Brain pericyte (primary cell): ENCODE measurements at regions not wholly inside any gene's neighbourhood (a gene's known extent, or its start where the extent isn't known, plus 50 kb on each side); places are given as distances from the start of the nearest gene placed in this dataset.
"Not testable (repeated sequence)": the region's sequence is repeated elsewhere in the genome, so short reads cannot be mapped to it uniquely, and the experiment has no call there.

Source experiments
- DNase-seq: peaks from one replicate; pipeline ENCODE4 v3.0.0-alpha.2; 2012; ENCODE audit warnings: low read depth, low spot score

GRCh38 chr1:189311915-189312314 is 1165.7 kb downstream of the BRINP3 start:
- no peak for DNase-seq

DNA sequence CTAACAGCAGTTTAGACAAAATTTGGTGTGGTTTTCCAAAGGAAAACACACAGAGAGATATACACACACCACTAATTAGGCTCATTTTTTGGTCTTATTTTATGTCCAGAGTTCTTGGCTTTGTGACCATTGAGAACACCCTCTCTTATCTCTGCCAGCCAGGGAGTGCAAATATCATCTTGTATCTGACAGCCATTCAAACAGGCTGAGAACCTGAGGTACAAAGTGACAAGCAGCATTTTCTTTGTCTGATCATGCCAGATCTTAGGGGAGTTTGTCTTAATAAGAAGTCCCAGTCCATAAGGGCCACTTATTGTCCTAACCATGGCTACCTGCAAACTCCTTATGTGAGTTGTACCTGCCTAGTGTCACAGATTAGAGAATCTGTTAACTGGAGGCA is 1165.2 kb downstream of the BRINP3 start:
- no peak for DNase-seq

GRCh38 chr1:189313488-189313887 is 1164.2 kb downstream of the BRINP3 start:
- no peak for DNase-seq

GRCh38 chr1:189315035-189315901 is 1162.4 kb downstream of the BRINP3 start:
- DNase-seq: no peak

DNA sequence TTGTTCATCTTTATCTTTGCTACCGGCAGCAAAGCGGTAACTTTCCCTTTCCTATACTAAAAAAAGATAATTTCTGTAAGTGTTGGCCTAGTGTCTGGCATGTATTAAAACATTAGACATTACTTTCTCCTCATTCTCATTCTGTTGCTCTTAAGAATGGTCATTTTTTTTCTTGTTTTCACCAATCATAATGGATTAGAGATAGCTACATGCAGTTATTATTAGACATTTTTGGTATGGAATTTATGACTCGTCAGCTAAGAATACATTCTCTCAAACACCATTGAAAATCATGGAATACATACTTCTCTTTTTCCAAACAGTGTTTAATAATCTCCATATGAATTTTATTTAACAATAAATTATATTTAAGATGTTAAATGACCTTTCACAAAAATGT is 1154.6 kb downstream of the BRINP3 start:
- no peak for DNase-seq

- not testable (repeated sequence) for DNase-seq
Measured at GRCh38 chr1:189331071-189331470, 1146.6 kb downstream of the BRINP3 start.

- DNase-seq: no peak
Measured at GRCh38 chr1:189336115-189337100, 1141.3 kb downstream of the BRINP3 start.

DNA sequence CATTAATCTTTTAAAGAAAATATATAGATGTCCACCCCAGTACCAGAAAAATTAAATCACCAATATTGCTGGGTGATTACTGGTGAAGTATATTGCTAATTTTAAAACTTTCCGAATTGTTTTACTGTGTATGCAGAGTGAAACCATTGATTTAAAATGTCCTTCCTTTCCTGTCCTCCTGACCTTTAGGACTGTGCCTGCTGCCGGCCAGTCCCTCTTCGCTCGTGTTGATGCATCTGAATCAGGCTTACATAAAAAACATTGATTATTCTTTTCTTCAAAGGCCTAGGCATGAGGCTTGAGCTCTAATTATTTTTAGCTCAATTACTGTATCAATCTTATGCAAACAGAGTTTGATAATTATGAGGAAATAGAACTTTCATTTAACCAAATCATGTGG is 1128.1 kb downstream of the BRINP3 start:
- DNase-seq: no peak

GRCh38 chr1:189350983-189351616 is 1126.6 kb downstream of the BRINP3 start:
- DNase-seq: no peak

GRCh38 chr1:189351960-189352359 is 1125.7 kb downstream of the BRINP3 start:
- no peak for DNase-seq

DNA sequence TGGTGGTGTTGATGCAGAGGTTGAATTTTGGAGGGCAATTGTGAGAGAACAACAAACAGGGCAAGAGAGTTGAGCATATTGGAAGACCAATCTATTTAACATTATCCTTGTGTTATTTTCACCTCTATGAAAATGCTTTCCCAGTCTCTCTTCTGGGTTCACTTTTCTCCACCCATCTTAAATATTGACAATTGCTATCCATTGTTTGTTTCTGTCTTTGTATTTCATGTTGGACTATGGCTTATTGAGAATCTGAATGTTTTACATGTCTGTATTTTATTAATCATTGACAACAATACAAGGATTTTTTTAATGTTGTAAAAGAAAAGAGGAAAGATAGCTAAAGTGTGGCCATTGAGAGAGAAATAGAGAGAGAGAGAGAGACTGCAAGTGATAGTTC is 1121.5 kb downstream of the BRINP3 start:
- no peak for DNase-seq

- no peak for DNase-seq
Measured at GRCh38 chr1:189357317-189357716, 1120.3 kb downstream of the BRINP3 start.

GRCh38 chr1:189369612-189370011 is 1108.1 kb downstream of the BRINP3 start:
- no peak for DNase-seq

DNA sequence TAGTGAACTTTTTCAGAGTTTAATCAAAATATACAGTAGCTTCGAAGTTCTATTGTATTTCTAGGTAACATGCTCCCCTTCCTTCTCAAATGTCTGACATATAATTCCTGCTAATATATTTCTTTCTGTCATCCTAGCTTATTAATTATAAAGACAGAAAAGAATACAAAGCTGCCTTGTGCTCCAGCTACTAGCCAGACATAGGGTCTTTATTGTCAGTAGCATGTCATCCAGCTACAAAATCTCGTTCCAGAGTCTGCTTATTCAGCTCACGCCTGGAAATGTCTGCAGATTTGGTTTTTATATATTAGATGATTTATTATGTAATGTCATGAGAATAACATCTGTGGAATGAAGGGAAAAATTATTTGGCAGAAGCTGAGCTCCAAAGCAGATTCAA is 1102.8 kb downstream of the BRINP3 start:
- no peak for DNase-seq

- DNase-seq: no peak
Measured at GRCh38 chr1:189405419-189405818, 1072.2 kb downstream of the BRINP3 start.

GRCh38 chr1:189409774-189410173 is 1067.9 kb downstream of the BRINP3 start:
- no peak for DNase-seq

GRCh38 chr1:189424746-189425331 is 1052.8 kb downstream of the BRINP3 start:
- no peak for DNase-seq

DNA sequence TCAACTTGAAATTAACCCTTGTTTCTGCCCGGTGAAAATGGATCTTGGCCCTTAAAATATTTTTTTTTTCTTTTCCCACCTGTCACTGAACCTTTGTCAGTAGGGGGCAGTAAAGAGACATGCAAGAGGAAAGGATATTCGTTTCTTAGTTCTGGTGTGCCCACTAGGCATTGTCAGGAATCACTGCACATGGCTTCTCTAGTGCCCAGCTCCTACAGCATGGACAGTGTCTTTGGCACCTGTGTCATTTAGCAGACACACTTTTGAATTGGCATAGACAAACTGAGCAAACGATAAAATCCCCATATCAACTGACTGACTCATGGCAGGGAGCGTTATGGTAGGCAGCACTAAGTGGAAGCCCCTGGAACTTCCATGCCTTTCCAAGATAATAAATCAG is 1048.1 kb downstream of the BRINP3 start:
- DNase-seq: no peak

GRCh38 chr1:189431447-189431846 is 1046.2 kb downstream of the BRINP3 start:
- no peak for DNase-seq

DNA sequence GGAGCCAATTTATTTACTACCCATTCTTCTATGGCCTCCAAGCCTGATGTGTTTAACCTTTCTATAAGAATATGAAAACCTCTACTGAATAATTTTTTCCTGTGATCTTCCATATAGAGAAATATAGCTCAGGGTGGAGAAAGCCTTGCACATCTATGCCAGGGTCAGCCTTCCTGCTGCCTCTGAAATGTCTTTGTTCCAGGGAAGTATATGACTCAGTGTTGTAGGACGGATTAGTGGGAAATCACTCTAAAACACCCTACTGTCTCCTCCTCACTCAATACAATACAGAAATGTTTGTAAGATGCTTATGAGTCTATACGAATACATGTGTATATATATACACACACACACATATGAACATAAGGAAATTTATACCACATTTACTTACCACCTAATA is 1044.9 kb downstream of the BRINP3 start:
- no peak for DNase-seq

DNA sequence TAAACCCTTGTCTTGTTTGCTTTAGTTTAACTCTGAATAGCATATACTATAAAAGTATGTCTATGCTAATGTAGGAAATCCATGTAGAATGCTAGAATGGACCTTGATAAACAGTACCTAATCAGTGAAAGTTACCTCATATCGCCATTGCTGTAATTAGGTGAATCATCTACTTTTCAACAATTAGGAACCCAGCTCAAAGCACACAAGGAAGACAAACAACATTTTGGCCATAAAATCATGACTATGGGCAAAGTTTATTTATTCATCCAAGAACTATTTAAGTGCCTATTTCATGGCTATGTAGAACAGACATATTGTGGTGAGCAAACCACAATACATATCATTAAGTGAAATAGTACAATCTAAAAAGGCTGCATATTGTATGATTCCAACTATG is 1043.2 kb downstream of the BRINP3 start:
- DNase-seq: no peak

DNA sequence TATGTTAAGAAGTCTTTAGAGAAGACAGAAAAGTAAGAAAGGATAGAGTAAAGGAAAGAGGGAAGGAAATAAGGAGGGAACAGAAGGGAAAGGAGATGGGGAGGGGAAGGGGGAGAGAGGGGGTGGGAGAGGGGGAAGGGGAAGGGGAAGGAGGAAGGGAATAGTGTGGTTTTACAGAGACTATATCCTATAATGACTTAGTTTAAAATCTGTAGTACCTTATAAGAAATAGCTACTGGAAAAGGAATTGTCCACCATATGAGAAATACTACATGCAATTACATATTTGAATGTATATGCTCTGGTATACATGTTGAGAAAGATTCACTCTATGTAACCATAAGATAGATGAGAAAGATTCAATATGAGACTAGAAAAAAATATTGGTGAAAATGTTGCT is 1042.3 kb downstream of the BRINP3 start:
- no peak for DNase-seq
